SHP77 treated with DMSO at 0.1 percent for 48 hours (cell line): ENCODE measurements at regions not wholly inside any gene's neighbourhood (a gene's known extent, or its start where the extent isn't known, plus 50 kb on each side); places are given as distances from the start of the nearest gene placed in this dataset.

Source experiments
- DNase-seq: peaks from one replicate; lab custom pipeline; 2025; lab: John Stamatoyannopoulos, UW

DNA sequence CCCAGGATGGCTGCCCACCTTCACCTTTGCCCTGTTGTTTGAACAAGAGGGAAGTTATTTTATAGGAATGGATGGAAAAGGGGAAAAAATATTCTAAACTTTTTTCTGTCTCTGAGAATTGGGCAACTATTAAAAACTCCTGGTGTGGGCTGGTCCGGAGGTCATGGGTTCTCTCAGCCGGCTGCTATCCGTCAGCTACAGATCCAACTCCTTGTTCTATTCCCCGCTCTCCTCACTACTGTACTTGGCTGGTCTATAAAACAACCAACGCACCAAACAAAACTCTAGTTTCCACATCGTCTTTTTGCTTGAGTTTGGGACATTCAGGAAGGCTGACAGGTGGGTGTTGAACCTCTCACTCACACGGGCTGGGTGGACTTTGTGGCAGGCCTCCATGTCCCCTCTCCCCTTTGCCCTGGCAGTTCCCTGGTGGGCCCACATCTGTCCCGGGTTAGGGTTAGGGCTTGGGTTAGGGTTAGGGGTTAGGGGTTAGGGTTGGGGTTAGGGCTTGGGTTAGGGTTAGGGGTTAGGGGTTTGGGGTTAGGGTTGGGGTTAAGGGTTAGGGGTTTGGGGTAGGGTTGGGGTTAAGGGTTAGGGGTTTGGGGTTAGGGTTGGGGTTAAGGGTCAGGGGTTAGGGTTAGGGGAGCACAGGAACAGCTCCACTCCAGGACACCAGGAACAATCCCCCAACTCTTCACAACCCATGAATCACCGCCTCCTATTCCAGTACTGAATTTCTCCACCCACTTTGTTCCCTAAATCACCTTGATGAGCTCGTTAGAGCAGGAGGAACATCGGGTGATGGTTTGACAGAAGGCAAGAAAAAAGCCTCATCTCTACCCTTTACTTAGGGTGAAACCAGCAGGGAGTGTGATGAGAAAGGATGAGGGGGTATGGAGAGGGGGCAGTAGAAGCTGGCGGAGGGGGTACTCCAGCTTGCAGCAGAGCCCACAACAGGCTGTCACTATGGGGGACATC, 302.1 kb upstream of the IRX4 start:
- DNase-seq = no peak

DNA sequence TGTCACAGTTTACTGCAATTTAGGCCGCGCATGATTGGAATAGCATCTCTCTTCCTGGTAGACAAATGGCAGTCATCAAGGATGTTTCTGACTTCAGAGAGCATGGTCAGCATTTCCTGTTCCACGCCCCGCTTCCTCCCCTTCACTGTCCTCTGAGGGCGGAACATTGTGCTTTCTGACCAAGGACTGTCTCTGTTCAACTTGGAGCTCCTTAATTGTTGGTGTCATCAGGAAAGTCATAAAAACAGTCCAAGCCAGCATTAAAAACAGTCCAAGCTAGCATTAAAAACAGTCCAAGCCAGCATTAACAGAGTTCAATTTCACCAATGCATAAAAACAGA, 301.3 kb upstream of the IRX4 start:
- no peak for DNase-seq

DNA sequence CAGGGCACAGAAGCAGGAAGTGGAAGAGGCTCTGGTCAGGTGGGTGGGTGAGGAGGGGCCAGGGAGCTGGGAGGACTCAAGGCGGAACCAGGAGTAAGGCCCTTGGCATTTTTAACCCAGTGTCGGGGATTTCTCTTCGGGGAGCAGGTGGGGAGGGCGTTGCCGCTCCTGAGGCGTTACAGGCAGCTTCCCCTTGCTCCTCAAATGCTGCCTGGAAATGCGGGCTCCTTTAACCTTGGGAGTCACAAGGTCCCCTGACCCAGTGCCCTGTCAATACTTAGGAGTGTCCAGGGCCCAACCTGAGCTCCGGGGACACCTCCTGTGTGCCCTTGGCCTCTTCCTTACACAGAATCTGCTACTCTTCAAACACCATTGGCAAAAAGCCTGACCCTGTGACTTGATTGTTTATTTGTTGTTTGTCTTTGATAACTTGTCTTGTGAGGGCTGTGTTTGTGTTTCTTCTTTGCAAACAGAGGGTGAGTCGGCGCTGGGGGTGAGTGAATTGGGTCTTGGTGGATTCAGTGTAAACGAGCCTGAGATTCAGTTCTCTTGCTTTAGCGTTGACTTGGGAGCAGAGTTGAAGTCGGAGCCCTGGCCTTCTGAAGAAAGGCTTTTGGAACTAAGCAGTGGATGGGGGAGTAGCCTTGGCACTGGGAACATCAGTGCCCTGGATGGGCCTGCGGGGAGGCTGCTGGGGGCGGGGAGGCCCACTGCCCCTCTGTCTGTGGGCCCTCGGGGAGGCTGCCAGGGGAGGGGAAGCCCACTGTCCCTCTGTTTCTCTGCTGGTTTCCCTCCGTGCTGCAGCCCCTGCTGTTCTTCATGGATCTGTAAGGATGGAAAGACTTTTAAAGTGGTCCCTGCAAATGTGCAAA, 300.7 kb upstream of the IRX4 start:
- no peak for DNase-seq

DNA sequence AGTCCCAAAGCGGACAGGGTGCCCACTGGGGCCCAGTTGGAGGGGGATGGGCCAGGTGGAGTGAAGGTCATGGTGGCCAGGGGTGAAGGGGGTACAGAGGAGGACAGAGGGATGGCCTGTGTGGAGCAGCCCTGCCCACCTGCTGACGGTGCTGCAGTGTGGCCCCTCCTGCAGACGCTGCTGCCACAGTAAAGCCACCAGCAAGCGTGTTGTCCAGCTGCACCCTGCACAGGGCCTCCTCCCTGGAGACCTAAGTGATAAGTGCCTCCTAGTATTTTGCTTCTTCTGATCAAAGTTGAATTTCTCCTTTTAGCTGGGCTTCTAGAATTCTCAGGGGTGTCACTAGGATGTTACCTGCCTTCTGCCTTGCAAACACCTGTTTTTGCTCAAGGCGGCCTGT, 299.3 kb upstream of the IRX4 start:
- no peak for DNase-seq

DNA sequence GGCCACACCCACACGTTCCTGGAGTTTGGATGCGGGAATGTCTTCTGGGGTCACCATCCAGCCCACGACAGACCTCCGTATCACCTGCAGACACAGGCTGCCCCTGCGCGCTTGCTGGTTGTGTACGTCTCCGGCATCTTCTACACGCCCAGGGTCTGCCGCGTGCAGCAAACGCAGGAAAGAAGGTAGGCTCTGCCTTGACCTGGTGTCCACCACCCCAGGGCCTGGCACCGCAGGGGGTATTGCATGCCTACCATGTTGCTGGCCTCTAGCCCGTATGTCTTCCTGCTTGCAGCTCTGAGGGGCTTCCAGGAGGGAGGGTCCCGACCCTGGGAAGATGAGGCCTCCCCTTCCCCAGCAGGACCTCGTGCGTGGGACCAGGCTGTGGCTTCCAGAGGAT, 298.8 kb upstream of the IRX4 start:
- DNase-seq = no peak

DNA sequence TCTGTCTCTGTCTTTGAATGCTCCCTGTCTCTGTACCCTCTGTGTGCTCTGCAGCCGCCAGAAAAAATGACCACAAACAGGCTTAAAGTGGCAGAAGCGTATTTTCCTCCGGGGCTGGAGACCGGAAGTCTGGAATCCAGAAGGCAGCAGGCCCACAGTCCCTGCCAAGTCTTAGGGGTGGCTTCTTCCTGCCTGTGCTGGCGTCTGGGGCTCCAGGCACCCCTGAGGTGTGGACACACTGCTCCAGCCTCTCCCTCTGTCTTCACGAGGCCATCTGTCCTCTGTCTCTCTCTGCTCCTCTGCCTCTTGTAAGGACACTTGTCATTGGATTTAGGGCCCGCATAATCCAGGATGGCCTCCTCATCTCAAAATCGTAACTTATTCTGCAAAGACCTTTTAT, 298.4 kb upstream of the IRX4 start:
- no peak for DNase-seq

DNA sequence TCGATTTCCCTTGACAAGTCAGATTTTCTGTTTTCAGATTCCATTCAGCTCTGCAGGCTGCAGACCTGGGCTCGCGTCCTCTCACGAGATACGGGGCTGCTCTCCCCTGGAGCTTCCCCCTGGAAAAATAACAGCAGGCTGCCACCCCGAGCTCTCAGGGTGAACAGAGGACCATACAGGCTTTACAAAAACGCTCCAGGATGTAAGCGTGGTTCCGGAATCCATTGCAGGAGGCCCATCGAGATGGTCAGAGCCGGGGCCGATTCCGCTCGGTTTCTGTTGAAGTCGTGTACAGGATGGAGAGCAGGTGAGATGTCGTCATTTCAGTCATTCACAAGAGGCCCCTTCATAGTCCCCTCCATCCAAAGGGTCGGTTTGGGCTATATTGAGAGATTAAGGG, 297.7 kb upstream of the IRX4 start:
- DNase-seq = no peak

DNA sequence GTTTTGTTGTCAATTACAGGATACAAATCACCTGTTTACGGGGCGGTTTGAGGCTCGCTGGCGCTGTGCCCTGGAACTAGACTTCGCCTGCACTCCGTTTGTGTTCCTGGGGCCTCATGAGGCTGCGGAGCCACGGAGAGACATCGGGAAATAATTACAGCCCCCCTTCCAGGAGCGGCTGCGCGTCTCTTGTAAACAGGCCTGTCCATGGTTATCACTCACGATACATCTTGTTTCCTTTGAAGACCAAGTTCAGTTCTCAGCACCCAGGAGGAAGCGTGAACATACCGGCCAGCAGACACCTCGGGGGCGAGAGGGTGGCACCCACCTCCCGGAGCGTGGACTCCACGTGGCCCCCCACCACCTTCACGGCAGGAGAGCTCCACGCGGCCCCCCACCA, 297.1 kb upstream of the IRX4 start:
- DNase-seq = no peak

DNA sequence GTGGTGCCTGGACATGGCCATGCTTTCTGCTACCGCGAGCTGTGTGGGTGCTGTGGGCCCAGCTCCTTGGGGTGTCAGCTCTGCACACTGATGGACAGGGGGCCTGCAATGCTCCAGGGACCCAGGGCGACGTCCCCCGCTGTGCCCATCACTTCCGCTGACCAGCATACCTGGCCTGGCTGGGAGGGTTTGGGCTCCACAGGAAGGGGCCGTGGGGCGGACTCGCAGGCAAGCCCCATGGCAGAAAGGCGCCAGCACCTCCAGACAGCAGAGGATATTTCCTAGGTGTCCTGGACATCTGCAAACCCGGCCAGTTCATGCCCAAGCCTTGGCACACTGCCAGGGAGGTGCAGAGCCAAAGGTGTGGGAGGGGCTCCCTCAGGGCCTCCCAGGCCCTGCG, 295.8 kb upstream of the IRX4 start:
- no peak for DNase-seq

DNA sequence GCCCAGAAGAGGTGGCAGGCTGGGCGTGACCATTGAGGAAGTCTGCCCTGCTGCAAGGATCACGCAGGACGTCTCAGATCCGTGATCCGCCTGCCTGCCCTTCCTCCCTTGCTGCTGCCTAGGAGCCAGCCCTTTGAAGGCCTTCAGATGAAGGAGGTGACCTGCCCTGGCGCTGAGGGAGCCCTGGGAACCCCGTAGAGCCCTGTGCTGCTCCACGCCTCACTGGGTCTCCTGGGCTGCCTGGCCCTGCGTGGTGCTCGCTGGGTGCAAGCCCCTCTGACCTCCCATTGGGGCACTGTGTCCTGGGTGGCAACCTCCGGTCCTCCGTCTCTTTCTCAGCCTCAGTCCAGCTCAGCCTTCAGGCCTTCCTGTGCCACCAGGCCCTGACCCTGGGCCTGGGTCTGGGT, 295.3 kb upstream of the IRX4 start:
- no peak for DNase-seq

DNA sequence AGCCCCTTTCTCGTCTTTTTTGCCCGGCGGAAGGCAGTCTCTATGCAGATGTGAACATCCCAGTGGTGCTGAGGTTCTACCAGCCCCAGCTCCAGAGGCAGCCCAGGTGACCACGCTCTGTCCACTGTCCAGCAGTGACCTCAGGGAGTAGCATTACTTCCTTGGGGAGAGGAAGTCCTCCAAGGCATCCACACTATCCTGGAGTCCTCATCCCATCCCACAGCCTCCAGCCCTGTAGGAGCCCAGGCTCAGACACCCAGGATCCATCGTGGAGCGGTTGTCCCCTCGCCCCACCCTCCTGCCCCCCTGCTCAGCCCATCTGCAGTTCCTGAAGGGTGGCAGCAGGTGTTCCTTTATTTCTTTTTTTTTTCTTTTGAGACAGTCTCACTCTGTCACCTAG, 294.5 kb upstream of the IRX4 start:
- DNase-seq = no peak

DNA sequence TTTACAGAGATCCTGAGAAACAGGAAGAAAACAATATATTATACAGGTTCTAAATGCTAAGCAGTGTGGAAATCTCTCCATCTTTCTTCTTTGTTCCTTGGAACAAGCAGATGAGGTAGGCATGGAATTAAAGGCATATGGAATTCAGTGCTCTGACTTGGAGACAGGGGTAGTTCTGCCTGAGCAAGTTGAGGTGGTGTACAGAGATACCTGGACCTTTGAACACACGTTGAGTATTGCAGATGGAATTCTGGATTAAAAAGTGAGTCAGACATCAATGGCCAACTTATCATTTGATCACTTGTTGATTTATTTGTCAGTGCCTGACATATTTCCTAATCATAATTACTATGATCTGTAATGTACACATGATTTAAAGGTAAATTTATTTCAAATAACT, 293.9 kb upstream of the IRX4 start:
- DNase-seq = no peak

DNA sequence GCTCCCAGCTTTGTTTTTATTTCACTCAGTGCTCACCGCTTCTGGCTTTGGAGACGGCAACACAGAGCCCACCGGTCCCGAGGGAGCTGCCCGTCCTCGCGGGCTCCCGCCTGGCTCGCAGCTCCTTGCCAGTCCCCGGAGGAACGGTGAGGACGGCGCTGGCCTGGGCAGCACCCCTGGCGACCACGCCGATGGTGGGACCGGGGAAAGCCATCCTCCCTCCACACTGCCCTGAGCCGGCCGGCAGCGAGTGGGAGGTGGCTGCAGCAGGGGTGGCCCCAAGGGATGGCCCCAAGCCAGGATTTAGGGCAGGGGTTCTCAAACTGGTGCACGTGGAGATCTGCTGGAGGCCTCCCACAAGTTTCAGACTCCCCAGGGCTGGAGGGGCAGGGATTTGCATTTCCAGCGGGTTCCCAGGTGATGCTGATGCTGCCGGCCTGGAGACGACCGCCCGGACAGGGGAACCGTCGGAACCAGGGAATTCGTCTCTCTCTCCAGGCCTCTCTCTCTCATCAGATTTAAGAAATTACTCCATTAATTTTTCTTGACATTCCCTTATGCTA, 293.2 kb upstream of the IRX4 start:
- DNase-seq = no peak

DNA sequence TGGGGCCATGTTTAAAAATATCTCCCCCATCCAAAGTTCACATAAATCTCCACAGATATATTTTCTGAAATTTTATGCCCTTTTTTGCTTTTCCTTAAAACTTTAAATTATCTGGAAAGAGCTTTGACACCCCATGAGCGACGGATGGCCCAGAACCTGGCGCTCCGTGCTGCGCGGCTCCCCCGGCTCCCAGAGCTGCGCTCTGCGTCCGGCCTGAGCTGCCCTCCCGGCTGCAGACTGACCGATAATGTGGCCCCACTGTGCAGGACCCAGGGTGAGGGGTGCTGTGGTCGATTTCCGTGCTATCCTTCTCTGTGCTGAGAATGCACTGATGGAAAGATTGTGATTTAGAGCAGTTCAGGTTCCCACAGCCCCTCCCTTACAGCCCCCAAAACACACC, 292.3 kb upstream of the IRX4 start:
- no peak for DNase-seq

DNA sequence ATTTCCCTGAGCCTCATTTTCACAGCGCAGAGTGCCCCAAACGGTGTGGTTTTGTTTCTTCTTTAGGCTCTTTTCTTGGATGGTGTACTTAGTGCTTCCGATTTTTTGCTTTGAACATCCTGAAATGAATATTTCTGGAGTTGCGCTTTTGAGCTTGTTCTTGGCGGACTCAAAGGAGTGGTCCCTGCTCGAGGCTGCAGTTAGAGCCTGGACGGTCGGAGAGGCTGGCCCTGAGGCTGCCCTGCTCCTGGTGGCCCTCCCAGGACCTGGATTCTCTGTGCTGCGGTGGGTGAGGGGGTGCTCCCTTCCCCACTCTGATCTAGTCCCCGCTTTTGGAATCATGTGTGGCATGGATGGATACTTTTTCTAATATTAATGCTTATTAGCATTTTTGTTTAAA, 291.8 kb upstream of the IRX4 start:
- no peak for DNase-seq

DNA sequence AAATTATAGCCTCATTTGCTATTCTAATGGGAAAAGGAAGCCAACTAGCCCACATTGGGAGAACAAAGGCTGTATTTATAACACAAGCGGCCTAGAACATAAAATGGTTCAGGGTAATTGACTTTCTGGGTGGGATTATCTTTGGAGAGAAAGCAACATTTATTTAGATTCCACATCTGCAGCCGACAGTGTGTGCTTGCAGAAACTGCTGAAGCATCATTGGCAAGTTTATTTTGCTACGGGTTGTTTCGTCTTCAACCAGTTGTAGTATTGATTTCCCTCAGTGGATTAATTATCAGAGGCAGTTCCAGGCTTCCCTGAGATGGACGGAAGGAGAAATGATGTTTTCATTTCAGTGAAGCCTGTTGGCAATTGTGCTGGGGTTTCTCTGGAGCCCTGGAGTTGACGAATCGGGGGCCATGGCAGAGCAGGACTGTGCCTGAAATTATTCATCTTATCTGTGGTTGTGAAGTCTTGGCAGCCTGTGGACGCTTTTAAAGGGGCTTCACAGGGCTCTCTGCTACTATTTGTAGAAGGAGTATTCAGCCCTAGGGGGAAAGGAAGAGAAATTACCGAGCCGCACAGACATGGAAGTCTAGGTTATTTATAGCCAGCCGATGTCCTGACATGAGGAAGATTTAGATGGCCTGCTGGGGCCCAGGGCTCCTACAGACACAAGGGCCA, 290.6 kb upstream of the IRX4 start:
- no peak for DNase-seq

DNA sequence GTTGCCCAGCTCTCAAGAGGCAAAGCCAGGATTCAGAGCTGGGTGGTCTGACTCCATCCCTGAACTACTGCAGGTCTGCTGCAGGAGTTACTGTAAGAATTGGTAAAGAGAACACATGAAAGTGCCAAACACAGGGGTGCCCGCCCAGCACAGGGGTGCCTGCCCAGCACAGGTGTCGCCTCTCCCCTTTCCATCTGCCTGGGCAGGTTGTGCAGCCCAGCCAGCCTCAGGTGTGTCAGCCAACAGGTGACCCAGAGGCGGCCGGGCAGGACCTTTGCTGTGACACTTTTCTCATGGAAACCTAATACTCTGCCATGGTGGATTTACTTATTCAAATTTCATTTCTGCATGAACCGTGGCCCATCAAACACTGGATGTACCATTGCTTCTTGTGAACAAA, 289.7 kb upstream of the IRX4 start:
- no peak for DNase-seq

DNA sequence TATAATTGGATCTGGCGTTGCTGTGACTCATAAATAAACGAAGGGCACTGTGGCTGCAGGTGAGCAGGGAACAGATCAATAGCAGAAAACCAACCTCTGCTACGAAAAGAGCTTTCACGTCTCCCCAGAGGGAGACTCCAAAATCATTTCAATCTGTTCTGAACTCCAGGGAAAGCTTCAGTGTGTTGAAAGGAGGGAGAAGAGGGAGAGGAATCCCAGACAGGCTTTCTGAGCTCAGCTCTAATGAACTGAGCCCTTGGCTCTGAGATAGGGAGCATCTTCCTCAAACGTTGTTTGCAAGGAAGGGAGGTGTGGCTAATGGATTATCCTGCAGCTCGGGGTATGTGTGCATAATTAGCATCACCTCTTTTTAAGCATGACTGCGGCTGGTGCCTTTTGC, 288.0 kb upstream of the IRX4 start:
- DNase-seq = no peak

DNA sequence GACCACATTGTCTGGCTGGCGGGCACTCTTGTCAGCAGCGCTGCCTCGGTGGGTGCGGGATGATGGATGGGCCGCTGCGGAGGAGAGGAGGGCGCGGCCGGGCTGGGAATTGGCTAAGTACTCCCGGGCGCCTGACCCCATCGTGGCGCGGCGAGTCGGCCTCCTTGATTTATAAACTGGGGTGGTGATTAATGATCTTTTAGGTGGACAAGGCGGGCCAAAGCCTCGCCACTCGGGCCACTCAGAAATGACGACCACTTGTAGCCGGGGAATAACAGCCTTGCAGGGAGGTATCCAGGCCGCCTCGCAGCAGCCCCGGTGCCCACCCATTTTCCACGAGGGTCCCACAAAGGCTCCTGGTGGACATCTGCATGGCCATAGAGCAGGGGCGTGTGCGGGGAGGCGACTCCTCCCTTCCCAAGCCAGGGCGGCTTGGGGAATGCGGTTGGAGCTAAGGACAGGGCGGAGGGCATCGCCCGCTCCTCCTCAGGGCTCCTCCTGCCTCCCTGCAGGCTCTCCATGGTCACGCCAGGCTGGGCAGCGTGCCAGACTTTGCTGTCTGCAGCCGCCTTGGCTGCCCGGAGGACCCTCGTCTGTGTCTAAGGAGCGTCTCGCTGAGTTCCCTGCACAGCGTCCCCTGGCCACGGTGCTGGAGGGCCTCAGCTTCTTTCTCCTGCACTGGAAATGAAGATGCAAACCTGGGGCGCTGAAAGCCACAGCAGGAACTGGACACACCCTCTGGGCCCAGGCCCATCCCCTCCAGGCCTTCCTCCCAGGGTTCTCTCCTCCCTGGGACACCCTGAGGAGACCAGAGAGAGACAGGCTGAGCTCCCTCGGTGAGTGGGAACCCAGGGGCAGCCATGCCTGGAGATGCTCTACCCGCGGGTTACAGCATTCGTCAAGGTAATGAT, 287.4 kb upstream of the IRX4 start:
- DNase-seq = no peak

DNA sequence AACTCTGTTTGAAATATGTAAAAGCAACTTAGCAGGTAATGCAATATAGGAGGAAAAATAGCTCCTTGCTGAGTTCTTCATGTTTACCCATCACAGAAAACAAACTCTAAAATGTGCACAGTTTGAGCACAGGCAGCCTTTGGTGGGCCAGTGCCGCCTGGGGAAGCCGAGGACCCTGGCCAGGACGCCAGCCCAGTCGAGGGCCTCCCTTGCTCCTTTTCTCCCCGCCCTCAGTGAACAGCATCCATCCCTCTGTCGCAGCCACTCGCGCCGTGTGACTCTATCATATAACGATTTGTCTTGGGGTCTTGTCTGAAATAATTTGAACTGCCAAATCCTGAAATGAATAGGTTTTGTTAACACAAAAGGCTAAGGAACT, 286.7 kb upstream of the IRX4 start:
- no peak for DNase-seq
